ENCODE measurements at regions not wholly inside any gene's neighbourhood (a gene's known extent, or its start where the extent isn't known, plus 50 kb on each side); places are given as distances from the start of the nearest gene placed in this dataset.

GRCh38 chr7:25807086-25807611, 344.8 kb upstream of the NFE2L3 start:
- no peak overlapping the region for H3K4me3 ChIP-seq
- intact Hi-C loops (cut with DNase I; ENCODE audit: low total_unique reads): no loop called here
- no peaks in the 10 kb centered on the region for H3K27me3 ChIP-seq
- H3K36me3 ChIP-seq: no peaks in the 10 kb centered on the region
- no peak overlapping the region for H3K27ac ChIP-seq
- DNase-seq (ENCODE audit: low spot score in 2 of 2): no peak
- no peaks in the 10 kb centered on the region for H3K4me1 ChIP-seq
- TF ChIP-seq POLR2A (IDR thresholded peaks at IDR 0.05) (no peak), CTCF (IDR thresholded peaks at IDR 0.05) (no peak), POLR2AphosphoS5 (IDR thresholded peaks at IDR 0.05) (no peak)
- H3K9me3 ChIP-seq: no peaks in the 10 kb centered on the region

- H3K4me1 ChIP-seq: no peaks in the 10 kb centered on the region
- intact Hi-C loops (cut with DNase I; ENCODE audit: low total_unique reads): no loop called here
Measured at GRCh38 chr7:25809441-25809840, 342.6 kb upstream of the NFE2L3 start.

GRCh38 chr7:25812086-25812850, 339.7 kb upstream of the NFE2L3 start:
- intact Hi-C loops (cut with DNase I; ENCODE audit: low total_unique reads): no loop called here
- no peak for TF ChIP-seq POLR2A (IDR thresholded peaks at IDR 0.05)
- no peak for TF ChIP-seq CTCF (IDR thresholded peaks at IDR 0.05)
- no peak for TF ChIP-seq POLR2AphosphoS5 (IDR thresholded peaks at IDR 0.05)
- no peaks in the 10 kb centered on the region for H3K9me3 ChIP-seq
- DNase-seq (ENCODE audit: low spot score in 2 of 2): no peak
- H3K27me3 ChIP-seq: no peaks in the 10 kb centered on the region
- H3K27ac ChIP-seq: no peak overlapping the region
- no peaks in the 10 kb centered on the region for H3K36me3 ChIP-seq
- H3K4me1 ChIP-seq: no peaks in the 10 kb centered on the region
- H3K4me3 ChIP-seq: no peak overlapping the region

More at GRCh38 chr7:25809441-25809840, 342.6 kb upstream of the NFE2L3 start:
- Histone ChIP-seq H3K27ac (no peak overlapping the region), H3K27me3 (no peaks in the 10 kb centered on the region), H3K9me3 (no peaks in the 10 kb centered on the region), H3K36me3 (no peaks in the 10 kb centered on the region), H3K4me3 (no peak overlapping the region)
- DNase-seq (ENCODE audit: low spot score in 2 of 2): no peak
- TF ChIP-seq CTCF (IDR thresholded peaks at IDR 0.05): no peak
- TF ChIP-seq POLR2AphosphoS5 (IDR thresholded peaks at IDR 0.05): no peak
- no peak for TF ChIP-seq POLR2A (IDR thresholded peaks at IDR 0.05)

- Histone ChIP-seq H3K9me3 (no peaks in the 10 kb centered on the region), H3K27me3 (no peaks in the 10 kb centered on the region), H3K36me3 (no peaks in the 10 kb centered on the region), H3K4me3 (no peak overlapping the region), H3K4me1 (no peaks in the 10 kb centered on the region), H3K27ac (no peak overlapping the region)
- no peak for DNase-seq (ENCODE audit: low spot score in 2 of 2)
- intact Hi-C loops (cut with DNase I; ENCODE audit: low total_unique reads): no loop called here
- no peak for TF ChIP-seq CTCF (IDR thresholded peaks at IDR 0.05)
- TF ChIP-seq POLR2A (IDR thresholded peaks at IDR 0.05): no peak
- TF ChIP-seq POLR2AphosphoS5 (IDR thresholded peaks at IDR 0.05): no peak
Measured at GRCh38 chr7:25813381-25813780, 338.6 kb upstream of the NFE2L3 start.

GRCh38 chr7:25815711-25816110, 336.3 kb upstream of the NFE2L3 start:
- Histone ChIP-seq H3K4me3 (no peak overlapping the region), H3K36me3 (no peaks in the 10 kb centered on the region), H3K27me3 (no peaks in the 10 kb centered on the region), H3K4me1 (no peaks in the 10 kb centered on the region), H3K27ac (no peak overlapping the region), H3K9me3 (no peaks in the 10 kb centered on the region)
- TF ChIP-seq CTCF (IDR thresholded peaks at IDR 0.05) (no peak), POLR2AphosphoS5 (IDR thresholded peaks at IDR 0.05) (no peak), POLR2A (IDR thresholded peaks at IDR 0.05) (no peak)
- DNase-seq (ENCODE audit: low spot score in 2 of 2): no peak
- intact Hi-C loops (cut with DNase I; ENCODE audit: low total_unique reads): no loop called here

Data from breast epithelium (tissue), 4 donors.